Midbrain (tissue), 1 donor: ENCODE measurements at regions not wholly inside any gene's neighbourhood (a gene's known extent, or its start where the extent isn't known, plus 50 kb on each side); places are given as distances from the start of the nearest gene placed in this dataset.

Source experiments
- DNase-seq: peaks from one replicate; lab custom pipeline; 2025; lab: John Stamatoyannopoulos, UW

GRCh38 chr17:62882284-62882683 is 74.2 kb upstream of the MARCHF10 start:
- no peak for DNase-seq

- no peak for DNase-seq
These were observed 72.0 kb upstream of the MARCHF10 start for GRCh38 chr17:62880120-62880519.

GRCh38 chr17:62876673-62877405 is 68.7 kb upstream of the MARCHF10 start:
- DNase-seq, result no peak

- DNase-seq, result no peak
These were observed 67.9 kb upstream of the MARCHF10 start for GRCh38 chr17:62876063-62876462.

- DNase-seq, result no peak
These were observed 67.2 kb upstream of the MARCHF10 start for GRCh38 chr17:62875296-62875695.

GRCh38 chr17:62871291-62871690 is 63.2 kb upstream of the MARCHF10 start:
- DNase-seq, result no peak

- no peak for DNase-seq
These were observed 62.4 kb upstream of the MARCHF10 start for GRCh38 chr17:62870552-62870971.

- DNase-seq, result no peak
These were observed 62.0 kb upstream of the MARCHF10 start for GRCh38 chr17:62870030-62870541.

GRCh38 chr17:62868723-62869122 is 60.6 kb upstream of the MARCHF10 start:
- DNase-seq, result no peak

GRCh38 chr17:62868008-62868407 is 59.9 kb upstream of the MARCHF10 start:
- no peak for DNase-seq

GRCh38 chr17:62867303-62867702 is 59.2 kb upstream of the MARCHF10 start:
- no peak for DNase-seq

GRCh38 chr17:62866471-62866870 is 58.4 kb upstream of the MARCHF10 start:
- no peak for DNase-seq

- no peak for DNase-seq
These were observed 57.5 kb upstream of the MARCHF10 start for GRCh38 chr17:62865586-62865985.

GRCh38 chr17:62862251-62862650 is 54.1 kb upstream of the MARCHF10 start:
- no peak for DNase-seq

GRCh38 chr17:62860962-62861873 is 53.1 kb upstream of the MARCHF10 start:
- no peak for DNase-seq

- no peak for DNase-seq
These were observed 51.0 kb upstream of the MARCHF10 start for GRCh38 chr17:62859146-62859545.
